ENCODE measurements at regions not wholly inside any gene's neighbourhood (a gene's known extent, or its start where the extent isn't known, plus 50 kb on each side); places are given as distances from the start of the nearest gene placed in this dataset.
"Not testable (repeated sequence)": the region's sequence is repeated elsewhere in the genome, so short reads cannot be mapped to it uniquely, and the experiment has no call there.

- Mint-ChIP-seq H3K4me1 (ENCODE audit: low read depth) (no peaks in the 10 kb centered on the region), H3K27me3 (ENCODE audit: low read depth) (peaks cover 4% of the 10 kb centered on the region), H3K36me3 (ENCODE audit: low read depth) (no peaks in the 10 kb centered on the region), H3K9me3 (ENCODE audit: insufficient read depth) (no peaks in the 10 kb centered on the region), H3K27ac (no peak overlapping the region), H3K4me3 (no peak overlapping the region)
- ChIA-PET POLR2A (no interaction called here), CTCF (no interaction called here)
- DNase-seq (no peak), ATAC-seq (no peak)
These were observed 167.0 kb upstream of the EXOC2 start for GRCh38 chr6:859936-860335.

DNA sequence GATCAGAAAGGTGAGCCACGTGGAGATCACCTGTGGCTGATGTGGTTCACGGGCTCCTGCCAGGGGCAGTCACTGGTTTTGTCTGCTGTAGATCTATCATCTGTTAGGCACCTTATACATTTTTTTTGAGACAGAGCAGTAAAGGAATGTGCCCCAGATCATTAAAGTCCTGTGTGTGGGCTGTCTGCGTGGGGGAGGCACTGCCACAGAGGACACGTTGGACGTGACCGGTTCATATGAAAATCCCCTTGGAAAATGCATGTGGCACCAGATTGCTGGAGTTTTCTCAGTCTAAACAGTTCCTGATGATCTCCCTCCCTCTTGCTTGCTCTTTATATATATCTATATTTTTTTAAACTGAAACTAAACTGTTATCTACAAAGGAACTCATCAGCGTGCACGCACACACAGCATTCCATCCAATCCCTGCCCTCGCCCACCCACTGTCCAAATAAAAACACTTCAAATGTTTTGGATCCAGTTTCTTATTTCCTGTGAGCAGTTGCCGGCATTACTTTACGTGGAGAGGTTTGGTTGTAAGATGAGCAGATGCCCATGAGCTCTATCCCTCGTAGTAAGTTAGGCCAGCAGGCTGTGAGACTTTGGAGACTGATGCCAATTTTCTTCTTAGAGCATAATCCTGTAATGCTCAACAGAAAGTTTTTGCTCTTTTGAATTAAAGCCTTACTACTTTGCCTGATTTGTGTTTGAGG lies 161.6 kb upstream of the EXOC2 start:
- DNase-seq (no peak), ATAC-seq (no peak)
- no peaks in the 10 kb centered on the region for H3K36me3 Mint-ChIP-seq (ENCODE audit: low read depth)
- CTCF ChIA-PET: no interaction called here
- H3K27me3 Mint-ChIP-seq (ENCODE audit: low read depth): no peaks in the 10 kb centered on the region
- no peak overlapping the region for H3K27ac Mint-ChIP-seq
- no peaks in the 10 kb centered on the region for H3K9me3 Mint-ChIP-seq (ENCODE audit: insufficient read depth)
- H3K4me1 Mint-ChIP-seq (ENCODE audit: low read depth): no peaks in the 10 kb centered on the region
- no peak overlapping the region for H3K4me3 Mint-ChIP-seq
- POLR2A ChIA-PET: no interaction called here

DNA sequence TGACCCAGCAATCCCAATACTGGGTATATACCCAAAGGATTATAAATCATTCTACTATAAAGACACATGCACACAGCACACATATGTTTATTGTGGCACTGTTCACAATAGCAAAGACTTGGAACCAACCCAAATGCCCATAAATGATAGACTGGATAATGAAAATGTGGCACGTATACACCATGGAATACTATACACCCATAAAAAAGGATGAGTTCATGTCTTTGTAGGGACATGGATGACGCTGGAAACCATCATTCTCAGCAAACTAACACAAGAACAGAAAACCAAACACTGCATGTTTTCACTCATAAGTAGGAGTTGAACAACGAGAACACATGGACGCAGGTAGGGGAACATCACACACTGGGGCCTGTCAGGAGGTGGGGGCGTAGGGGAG lies 159.3 kb upstream of the EXOC2 start:
- H3K9me3 Mint-ChIP-seq (ENCODE audit: insufficient read depth); ATAC-seq; DNase-seq; H3K27me3 Mint-ChIP-seq (ENCODE audit: low read depth); CTCF ChIA-PET; H3K4me3 Mint-ChIP-seq; H3K36me3 Mint-ChIP-seq (ENCODE audit: low read depth); H3K27ac Mint-ChIP-seq; H3K4me1 Mint-ChIP-seq (ENCODE audit: low read depth); POLR2A ChIA-PET: not testable (repeated sequence)

GRCh38 chr6:849075-849506 lies 156.2 kb upstream of the EXOC2 start:
- ChIA-PET POLR2A (no interaction called here), CTCF (no interaction called here)
- Mint-ChIP-seq H3K9me3 (ENCODE audit: insufficient read depth) (no peaks in the 10 kb centered on the region), H3K4me1 (ENCODE audit: low read depth) (no peaks in the 10 kb centered on the region), H3K27ac (no peak overlapping the region), H3K4me3 (no peak overlapping the region), H3K27me3 (ENCODE audit: low read depth) (peaks cover 7% of the 10 kb centered on the region), H3K36me3 (ENCODE audit: low read depth) (no peaks in the 10 kb centered on the region)
- DNase-seq (no peak), ATAC-seq (no peak)

- CTCF ChIA-PET: no interaction called here
- Mint-ChIP-seq H3K27me3 (ENCODE audit: low read depth) (peaks cover 10% of the 10 kb centered on the region), H3K4me3 (no peak overlapping the region), H3K4me1 (ENCODE audit: low read depth) (no peaks in the 10 kb centered on the region), H3K36me3 (ENCODE audit: low read depth) (no peaks in the 10 kb centered on the region), H3K27ac (no peak overlapping the region), H3K9me3 (ENCODE audit: insufficient read depth) (no peaks in the 10 kb centered on the region)
- POLR2A ChIA-PET: no interaction called here
- DNase-seq (no peak), ATAC-seq (no peak)
These were observed 152.6 kb upstream of the EXOC2 start for GRCh38 chr6:845566-845965.

- no peaks in the 10 kb centered on the region for H3K36me3 Mint-ChIP-seq (ENCODE audit: low read depth)
- H3K27ac Mint-ChIP-seq: no peak overlapping the region
- DNase-seq (no peak), ATAC-seq (no peak)
- no peaks in the 10 kb centered on the region for H3K4me1 Mint-ChIP-seq (ENCODE audit: low read depth)
- POLR2A ChIA-PET: no interaction called here
- no peak overlapping the region for H3K4me3 Mint-ChIP-seq
- CTCF ChIA-PET: no interaction called here
- H3K27me3 Mint-ChIP-seq (ENCODE audit: low read depth): peaks cover 12% of the 10 kb centered on the region
- no peaks in the 10 kb centered on the region for H3K9me3 Mint-ChIP-seq (ENCODE audit: insufficient read depth)
These were observed 152.2 kb upstream of the EXOC2 start for GRCh38 chr6:845101-845500.

DNA sequence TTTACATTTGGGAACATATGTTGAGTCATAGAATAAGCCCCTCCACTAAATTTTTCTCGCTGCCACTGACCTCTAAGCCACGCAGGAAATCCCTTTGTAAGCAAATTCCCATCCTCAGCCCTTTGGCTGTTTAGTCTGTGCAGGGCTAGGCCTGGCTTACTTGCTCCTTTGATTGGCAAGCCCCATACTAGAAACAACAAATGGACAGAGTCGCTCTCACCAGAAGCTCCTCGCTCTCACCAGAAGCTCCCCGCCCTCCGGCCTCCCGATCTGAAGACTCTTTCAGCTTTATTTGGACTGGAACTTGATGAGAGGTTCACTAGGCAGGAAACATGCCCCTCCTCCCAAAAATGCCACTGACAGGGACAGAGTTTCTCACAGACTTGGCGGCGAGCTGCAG lies 149.2 kb upstream of the EXOC2 start:
- ChIA-PET CTCF (no interaction called here), POLR2A (no interaction called here)
- peaks cover 16% of the 10 kb centered on the region for H3K27me3 Mint-ChIP-seq (ENCODE audit: low read depth)
- no peaks in the 10 kb centered on the region for H3K4me1 Mint-ChIP-seq (ENCODE audit: low read depth)
- H3K4me3 Mint-ChIP-seq: no peak overlapping the region
- no peaks in the 10 kb centered on the region for H3K9me3 Mint-ChIP-seq (ENCODE audit: insufficient read depth)
- H3K36me3 Mint-ChIP-seq (ENCODE audit: low read depth): no peaks in the 10 kb centered on the region
- ATAC-seq (no peak), DNase-seq (no peak)
- no peak overlapping the region for H3K27ac Mint-ChIP-seq

GRCh38 chr6:841569-841968 lies 148.6 kb upstream of the EXOC2 start:
- ATAC-seq: no peak
- Mint-ChIP-seq H3K4me3 (no peak overlapping the region), H3K27me3 (ENCODE audit: low read depth) (peaks cover 20% of the 10 kb centered on the region), H3K27ac (no peak overlapping the region), H3K4me1 (ENCODE audit: low read depth) (no peaks in the 10 kb centered on the region), H3K9me3 (ENCODE audit: insufficient read depth) (no peaks in the 10 kb centered on the region), H3K36me3 (ENCODE audit: low read depth) (no peaks in the 10 kb centered on the region)
- no peak for DNase-seq
- ChIA-PET POLR2A (no interaction called here), CTCF (no interaction called here)

GRCh38 chr6:839201-839600 lies 146.3 kb upstream of the EXOC2 start:
- Mint-ChIP-seq H3K4me3 (no peak overlapping the region), H3K27me3 (ENCODE audit: low read depth) (peaks cover 22% of the 10 kb centered on the region), H3K27ac (no peak overlapping the region), H3K4me1 (ENCODE audit: low read depth) (no peaks in the 10 kb centered on the region), H3K9me3 (ENCODE audit: insufficient read depth) (no peaks in the 10 kb centered on the region), H3K36me3 (ENCODE audit: low read depth) (no peaks in the 10 kb centered on the region)
- POLR2A ChIA-PET: no interaction called here
- CTCF ChIA-PET: interaction anchor here (0.6 kb wide), 1 partner anchor 54 kb away, joined by 3 read pairs; no protein-coding TSS in a partner anchor
- no peak for DNase-seq
- no peak for ATAC-seq

DNA sequence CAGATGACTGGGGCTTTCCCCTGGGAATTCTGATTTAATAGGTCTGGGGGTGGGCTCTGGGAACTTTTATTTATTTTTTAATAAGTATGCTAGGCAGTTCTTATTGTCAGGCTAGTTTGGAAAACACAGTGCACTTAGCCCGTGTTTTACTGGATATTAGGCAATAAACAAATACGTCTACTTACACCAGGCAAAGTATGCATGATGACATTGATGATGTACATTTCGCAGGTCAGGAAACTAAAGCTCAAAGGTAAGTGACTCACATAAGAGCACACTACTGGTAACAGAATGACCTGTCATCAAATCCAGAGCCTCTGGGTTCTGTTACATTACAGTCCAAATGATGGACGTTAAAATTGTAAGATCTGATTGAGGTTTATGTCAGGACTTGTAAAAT lies 144.4 kb upstream of the EXOC2 start:
- CTCF ChIA-PET: no interaction called here
- Mint-ChIP-seq H3K36me3 (ENCODE audit: low read depth) (no peaks in the 10 kb centered on the region), H3K27ac (no peak overlapping the region)

DNA sequence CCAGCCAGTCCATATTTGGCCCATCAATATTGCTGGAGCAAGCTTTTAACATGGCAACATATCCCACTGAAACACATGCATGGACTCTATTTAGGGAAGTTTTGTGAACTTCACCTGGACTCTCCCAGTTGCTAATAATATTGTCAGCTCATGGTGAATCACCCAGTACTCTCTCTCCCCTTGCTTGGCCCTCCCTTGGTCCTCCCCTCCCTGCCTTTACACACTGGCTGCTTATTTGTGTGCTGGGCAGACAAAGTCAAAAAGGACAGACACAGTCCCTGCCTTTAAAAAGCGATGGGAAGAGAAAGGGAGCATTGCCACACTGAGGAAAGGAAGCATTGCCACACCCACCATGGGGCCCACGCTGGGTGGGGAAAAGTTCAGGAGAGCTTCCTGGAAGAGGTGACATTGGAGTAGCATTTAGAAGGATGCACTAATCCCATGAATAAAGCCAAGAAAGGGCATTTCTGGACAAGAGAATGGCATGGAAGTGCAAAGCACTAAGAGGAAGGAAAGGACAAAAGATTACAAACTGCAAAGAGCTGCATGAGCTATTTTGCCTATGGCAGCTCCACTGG lies 143.4 kb upstream of the EXOC2 start:
- ChIA-PET POLR2A (no interaction called here), CTCF (no interaction called here)
- Mint-ChIP-seq H3K27me3 (ENCODE audit: low read depth) (peaks cover 22% of the 10 kb centered on the region), H3K27ac (no peak overlapping the region), H3K36me3 (ENCODE audit: low read depth) (no peaks in the 10 kb centered on the region), H3K4me3 (no peak overlapping the region), H3K9me3 (ENCODE audit: insufficient read depth) (no peaks in the 10 kb centered on the region), H3K4me1 (ENCODE audit: low read depth) (no peaks in the 10 kb centered on the region)
- no peak for ATAC-seq
- DNase-seq: no peak

More for the DNA sequence above, 144.4 kb upstream of the EXOC2 start:
- Mint-ChIP-seq H3K9me3 (ENCODE audit: insufficient read depth) (no peaks in the 10 kb centered on the region), H3K4me3 (no peak overlapping the region), H3K27me3 (ENCODE audit: low read depth) (peaks cover 22% of the 10 kb centered on the region), H3K4me1 (ENCODE audit: low read depth) (no peaks in the 10 kb centered on the region)
- ATAC-seq (no peak), DNase-seq (no peak)
- POLR2A ChIA-PET: no interaction called here

- ChIA-PET POLR2A (no interaction called here), CTCF (no interaction called here)
- no peaks in the 10 kb centered on the region for H3K9me3 Mint-ChIP-seq (ENCODE audit: insufficient read depth)
- H3K4me3 Mint-ChIP-seq: no peak overlapping the region
- H3K27me3 Mint-ChIP-seq (ENCODE audit: low read depth): peaks cover 20% of the 10 kb centered on the region
- DNase-seq: no peak
- H3K36me3 Mint-ChIP-seq (ENCODE audit: low read depth): no peaks in the 10 kb centered on the region
- ATAC-seq: no peak
- H3K27ac Mint-ChIP-seq: no peak overlapping the region
- H3K4me1 Mint-ChIP-seq (ENCODE audit: low read depth): no peaks in the 10 kb centered on the region
These were observed 142.7 kb upstream of the EXOC2 start for GRCh38 chr6:835476-836160.
